SU-DHL-6 (cell line): ENCODE measurements at regions not wholly inside any gene's neighbourhood (a gene's known extent, or its start where the extent isn't known, plus 50 kb on each side); places are given as distances from the start of the nearest gene placed in this dataset.

Experiments
- H2AFZ ChIP-seq: fragments of 200-600 bp; sonication (generic); 2 replicates; pipeline ENCODE4 v1.6.1; 2014; ENCODE audit warnings: low read depth, mild to moderate bottlenecking, moderate library complexity, mixed read lengths, antibody characterized with exemption, low read length; ENCODE audit not compliant: severe bottlenecking
- H3F3A ChIP-seq: fragments of 200-600 bp; shearing (Covaris generic); 2 replicates; pipeline ENCODE4 v1.6.0; 2016; ENCODE audit warnings: antibody characterized with exemption, mild to moderate bottlenecking; ENCODE audit not compliant: insufficient read depth
- H3K27ac ChIP-seq: fragments of 200-600 bp; sonication (generic); 2 replicates; pipeline ENCODE4 v1.5.1; 2016; ENCODE audit warnings: low read depth, mild to moderate bottlenecking, low read length, moderate library complexity, mixed read lengths
- H3K27me3 ChIP-seq: fragments of 200-600 bp; sonication (generic), shearing (Covaris generic); 2 replicates; pipeline ENCODE4 v1.6.0; 2014; ENCODE audit warnings: mild to moderate bottlenecking, low read length
- H3K36me3 ChIP-seq: fragments of 200-600 bp; sonication (generic); 2 replicates; pipeline ENCODE4 v1.6.1; 2014; ENCODE audit warnings: mild to moderate bottlenecking, low read length, mixed read lengths
- H3K4me2 ChIP-seq: fragments of 300-600, 200-600 bp; shearing (Covaris generic), sonication (generic); 2 replicates; pipeline ENCODE4 v1.6.0; 2014; ENCODE audit warnings: low read length, low read depth, mild to moderate bottlenecking; ENCODE audit not compliant: poor library complexity, severe bottlenecking
- H3K4me3 ChIP-seq: fragments of 200-600 bp; sonication (generic); 2 replicates; pipeline ENCODE4 v1.5.1; 2014; ENCODE audit warnings: antibody characterized with exemption, low read length, mild to moderate bottlenecking, mixed read lengths; ENCODE audit not compliant: insufficient read depth, poor library complexity, severe bottlenecking
- H3K79me2 ChIP-seq: fragments of 200-600 bp; sonication (generic); 2 replicates; pipeline ENCODE4 v1.6.1; 2014; ENCODE audit warnings: mild to moderate bottlenecking, low read length, moderate library complexity; ENCODE audit not compliant: insufficient read depth
- H3K9ac ChIP-seq: fragments of 200-600 bp; sonication (generic); 2 replicates; pipeline ENCODE4 v1.7.0; 2014; ENCODE audit warnings: mild to moderate bottlenecking, low read length
- H3K9me2 ChIP-seq: fragments of 200-600 bp; sonication (generic); replicated peaks from 2 replicates; pipeline ENCODE4 v1.6.1; 2014; ENCODE audit warnings: low read length; ENCODE audit not compliant: insufficient read depth
- H3K9me3 ChIP-seq: fragments of 200-600 bp; sonication (generic); 2 replicates; pipeline ENCODE4 v1.6.1; 2014; ENCODE audit warnings: low read length, mixed read lengths; ENCODE audit not compliant: insufficient read depth
- H4K20me1 ChIP-seq: fragments of 200-600 bp; sonication (generic); 2 replicates; pipeline ENCODE4 v1.6.1; 2014; ENCODE audit warnings: low read depth, mild to moderate bottlenecking, antibody characterized with exemption, low read length, moderate library complexity, mixed read lengths
- CTCF ChIP-seq: fragments of 200-600 bp; sonication (generic); IDR thresholded peaks from one replicate; pipeline ENCODE4 v1.5.1; 2017; ENCODE audit warnings: antibody characterized with exemption, mild to moderate bottlenecking, low read length, moderate library complexity; ENCODE audit not compliant: insufficient read depth, poor library complexity, severe bottlenecking
- EZH2phosphoT487 ChIP-seq: fragments of 200-600 bp; sonication (generic), shearing (Covaris generic); conservative IDR thresholded peaks from 2 replicates; pipeline ENCODE4 v1.6.1; 2018; ENCODE audit warnings: mild to moderate bottlenecking, antibody characterized with exemption, low read length, moderate library complexity, mixed read lengths

- Histone ChIP-seq H3K9me3 (no peaks in the 10 kb centered on the region), H3K9ac (no peak overlapping the region), H4K20me1 (no peaks in the 10 kb centered on the region), H3K27me3 (no peaks in the 10 kb centered on the region), H3K4me3 (no peak overlapping the region), H3K9me2 (no peaks in the 10 kb centered on the region), H3F3A (no peaks in the 10 kb centered on the region), H3K79me2 (no peaks in the 10 kb centered on the region), H2AFZ (no peak overlapping the region), H3K4me2 (no peak overlapping the region), H3K36me3 (no peaks in the 10 kb centered on the region), H3K27ac (no peak overlapping the region)
- TF ChIP-seq EZH2phosphoT487: no peak
- TF ChIP-seq CTCF: no peak
Observed at GRCh38 chr6:156310701-156311100, 466.5 kb upstream of the ARID1B start.

DNA sequence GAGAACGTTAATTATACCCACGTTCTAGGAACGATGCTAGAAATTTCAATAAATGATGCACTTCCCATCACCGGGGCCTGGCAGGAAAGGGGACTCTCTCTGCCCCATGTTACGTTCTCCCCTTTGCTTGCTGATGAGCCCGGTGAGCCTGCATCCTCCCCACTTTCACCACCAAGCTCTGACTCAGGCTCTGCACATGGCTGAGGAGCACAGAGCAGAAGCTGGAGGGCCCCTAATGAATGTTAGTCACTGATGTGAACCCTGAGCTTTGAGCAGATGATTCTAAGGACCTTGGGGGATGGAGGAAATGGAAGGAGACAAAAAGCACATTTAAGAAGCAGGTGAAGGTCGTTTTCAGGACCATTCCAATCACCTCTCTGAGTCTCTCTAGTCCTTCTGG lies 468.2 kb upstream of the ARID1B start:
- TF ChIP-seq EZH2phosphoT487 (no peak), CTCF (no peak)
- no peak overlapping the region for H3K27ac ChIP-seq
- H3K36me3 ChIP-seq: no peaks in the 10 kb centered on the region
- no peaks in the 10 kb centered on the region for H3F3A ChIP-seq
- no peaks in the 10 kb centered on the region for H3K9me3 ChIP-seq
- H3K4me3 ChIP-seq: no peak overlapping the region
- no peaks in the 10 kb centered on the region for H3K27me3 ChIP-seq
- no peak overlapping the region for H3K4me2 ChIP-seq
- no peak overlapping the region for H3K9ac ChIP-seq
- H3K79me2 ChIP-seq: no peaks in the 10 kb centered on the region
- no peaks in the 10 kb centered on the region for H3K9me2 ChIP-seq
- H2AFZ ChIP-seq: no peak overlapping the region
- H4K20me1 ChIP-seq: no peaks in the 10 kb centered on the region

- Histone ChIP-seq H3K9ac (no peak overlapping the region), H3K36me3 (no peaks in the 10 kb centered on the region), H2AFZ (no peak overlapping the region), H3K4me2 (no peak overlapping the region), H3K79me2 (no peaks in the 10 kb centered on the region), H3K27ac (no peak overlapping the region), H3F3A (no peaks in the 10 kb centered on the region), H3K27me3 (no peaks in the 10 kb centered on the region), H3K4me3 (no peak overlapping the region), H3K9me2 (no peaks in the 10 kb centered on the region), H3K9me3 (no peaks in the 10 kb centered on the region), H4K20me1 (no peaks in the 10 kb centered on the region)
- no peak for TF ChIP-seq EZH2phosphoT487
- no peak for TF ChIP-seq CTCF
Observed at GRCh38 chr6:156308604-156309003, 468.6 kb upstream of the ARID1B start.

GRCh38 chr6:156306531-156306930 lies 470.6 kb upstream of the ARID1B start:
- H3K4me3 ChIP-seq: no peak overlapping the region
- H4K20me1 ChIP-seq: no peaks in the 10 kb centered on the region
- H3K27ac ChIP-seq: no peak overlapping the region
- no peaks in the 10 kb centered on the region for H3K9me2 ChIP-seq
- no peak overlapping the region for H3K4me2 ChIP-seq
- no peak for TF ChIP-seq CTCF
- no peak for TF ChIP-seq EZH2phosphoT487
- no peaks in the 10 kb centered on the region for H3K27me3 ChIP-seq
- H3K9ac ChIP-seq: no peak overlapping the region
- no peaks in the 10 kb centered on the region for H3F3A ChIP-seq
- H3K79me2 ChIP-seq: no peaks in the 10 kb centered on the region
- no peaks in the 10 kb centered on the region for H3K36me3 ChIP-seq
- no peaks in the 10 kb centered on the region for H3K9me3 ChIP-seq
- H2AFZ ChIP-seq: no peak overlapping the region
